ENCODE measurements at regions not wholly inside any gene's neighbourhood (a gene's known extent, or its start where the extent isn't known, plus 50 kb on each side); places are given as distances from the start of the nearest gene placed in this dataset.

DNA sequence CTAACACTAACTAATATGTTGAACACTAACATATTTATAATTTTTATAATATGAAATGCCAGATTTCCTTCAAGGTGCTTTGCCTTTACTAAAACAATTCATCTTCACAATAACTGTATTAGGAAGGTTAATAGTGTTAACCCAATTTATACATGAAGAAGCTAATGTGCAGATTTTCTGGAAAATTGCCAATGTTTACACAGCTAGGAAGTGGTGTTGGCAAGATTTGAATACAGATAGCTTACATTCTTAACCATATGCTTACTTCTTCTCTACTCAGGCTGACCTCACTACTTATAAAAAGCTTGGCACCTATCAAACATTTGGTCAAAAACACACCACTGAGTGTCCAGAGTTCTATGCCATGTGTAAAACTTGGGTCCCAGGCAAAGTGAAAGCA, 445.4 kb upstream of the ITGA1 start:
- no peak overlapping the region for H3K4me3 ChIP-seq (replicated peaks; ENCODE audit: low read depth, low read length)
- TF ChIP-seq, protein P1, sequence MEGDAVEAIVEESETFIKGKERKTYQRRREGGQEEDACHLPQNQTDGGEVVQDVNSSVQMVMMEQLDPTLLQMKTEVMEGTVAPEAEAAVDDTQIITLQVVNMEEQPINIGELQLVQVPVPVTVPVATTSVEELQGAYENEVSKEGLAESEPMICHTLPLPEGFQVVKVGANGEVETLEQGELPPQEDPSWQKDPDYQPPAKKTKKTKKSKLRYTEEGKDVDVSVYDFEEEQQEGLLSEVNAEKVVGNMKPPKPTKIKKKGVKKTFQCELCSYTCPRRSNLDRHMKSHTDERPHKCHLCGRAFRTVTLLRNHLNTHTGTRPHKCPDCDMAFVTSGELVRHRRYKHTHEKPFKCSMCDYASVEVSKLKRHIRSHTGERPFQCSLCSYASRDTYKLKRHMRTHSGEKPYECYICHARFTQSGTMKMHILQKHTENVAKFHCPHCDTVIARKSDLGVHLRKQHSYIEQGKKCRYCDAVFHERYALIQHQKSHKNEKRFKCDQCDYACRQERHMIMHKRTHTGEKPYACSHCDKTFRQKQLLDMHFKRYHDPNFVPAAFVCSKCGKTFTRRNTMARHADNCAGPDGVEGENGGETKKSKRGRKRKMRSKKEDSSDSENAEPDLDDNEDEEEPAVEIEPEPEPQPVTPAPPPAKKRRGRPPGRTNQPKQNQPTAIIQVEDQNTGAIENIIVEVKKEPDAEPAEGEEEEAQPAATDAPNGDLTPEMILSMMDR (IDR thresholded peaks at IDR 0.05; ENCODE audit: low read length, missing control alignments) = no peak
- DNase-seq (ENCODE audit: low read depth) = no peak

DNA sequence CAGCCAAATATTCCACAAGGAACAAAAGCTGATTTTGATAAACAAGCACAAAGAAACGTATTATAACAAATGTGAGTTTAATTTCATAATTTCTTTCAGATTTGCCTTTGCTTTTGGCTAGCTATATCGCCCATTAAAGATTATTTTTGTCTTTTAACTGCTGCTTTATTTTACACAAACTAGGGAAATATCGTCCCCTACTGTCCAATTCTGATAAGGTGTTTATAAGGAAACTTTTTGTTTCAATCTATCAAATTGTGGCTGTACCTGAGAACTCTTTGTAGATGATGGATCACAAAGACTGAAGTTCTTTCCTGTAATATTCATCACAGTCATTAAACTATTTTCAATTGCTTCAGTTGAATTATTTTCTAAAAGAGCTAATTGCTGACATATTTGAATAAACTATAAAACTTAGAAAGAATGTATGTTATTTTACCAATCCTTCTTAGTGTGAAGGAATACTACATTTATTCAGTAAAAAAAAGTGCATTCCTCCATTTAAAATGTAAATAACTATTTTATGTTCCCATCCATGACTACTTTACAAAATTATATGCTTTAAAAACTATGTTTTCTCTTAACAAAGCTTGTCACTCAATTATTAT, 431.3 kb upstream of the ITGA1 start:
- no peak overlapping the region for H3K4me3 ChIP-seq (replicated peaks; ENCODE audit: low read depth, low read length)
- TF ChIP-seq, protein P1 (IDR thresholded peaks at IDR 0.05; ENCODE audit: low read length, missing control alignments) = peak; percentile 56
- DNase-seq (ENCODE audit: low read depth) = peak; percentile 10

DNA sequence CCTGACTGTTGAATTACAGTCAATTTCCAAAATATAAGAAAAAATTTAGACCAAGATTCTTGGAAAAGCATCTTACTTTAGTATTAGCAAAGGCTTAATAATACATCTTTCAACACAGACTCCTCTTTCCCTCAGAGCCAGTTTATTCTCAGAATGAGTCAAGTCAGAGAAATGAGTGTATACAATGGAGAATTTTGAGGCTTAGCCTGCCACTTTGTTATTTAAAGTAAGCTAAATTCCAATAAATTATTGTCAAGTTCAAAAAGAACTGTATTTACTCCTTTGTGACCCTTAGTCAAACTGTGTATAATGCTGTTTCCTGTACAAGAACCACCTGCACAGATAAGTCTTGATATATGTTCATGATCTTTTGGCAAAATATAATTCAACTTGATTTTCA, 428.5 kb upstream of the ITGA1 start:
- TF ChIP-seq, protein P1 (IDR thresholded peaks at IDR 0.05; ENCODE audit: low read length, missing control alignments) = no peak
- no peak for DNase-seq (ENCODE audit: low read depth)
- no peak overlapping the region for H3K4me3 ChIP-seq (replicated peaks; ENCODE audit: low read depth, low read length)

DNA sequence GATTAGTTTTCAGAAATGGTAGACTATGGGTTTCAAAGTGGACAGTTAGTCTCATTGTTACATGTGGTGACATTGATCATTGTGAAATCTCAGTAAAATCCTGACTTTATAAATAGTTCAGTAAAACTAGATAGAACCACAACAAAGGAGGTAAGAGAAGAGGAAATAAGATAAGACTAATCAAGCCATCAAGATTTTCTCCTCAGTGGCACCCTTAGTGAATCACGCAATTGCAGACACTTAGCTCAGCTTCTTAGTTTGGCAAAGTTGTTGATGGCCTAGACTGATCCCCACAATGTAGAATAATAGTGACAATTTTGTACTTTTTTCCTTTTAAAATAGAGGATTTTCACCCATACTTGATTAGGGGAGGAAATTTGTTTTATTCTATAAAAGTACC, 426.7 kb upstream of the ITGA1 start:
- TF ChIP-seq, protein P1 (IDR thresholded peaks at IDR 0.05; ENCODE audit: low read length, missing control alignments) = no peak
- H3K4me3 ChIP-seq (replicated peaks; ENCODE audit: low read depth, low read length) = no peak overlapping the region
- no peak for DNase-seq (ENCODE audit: low read depth)

DNA sequence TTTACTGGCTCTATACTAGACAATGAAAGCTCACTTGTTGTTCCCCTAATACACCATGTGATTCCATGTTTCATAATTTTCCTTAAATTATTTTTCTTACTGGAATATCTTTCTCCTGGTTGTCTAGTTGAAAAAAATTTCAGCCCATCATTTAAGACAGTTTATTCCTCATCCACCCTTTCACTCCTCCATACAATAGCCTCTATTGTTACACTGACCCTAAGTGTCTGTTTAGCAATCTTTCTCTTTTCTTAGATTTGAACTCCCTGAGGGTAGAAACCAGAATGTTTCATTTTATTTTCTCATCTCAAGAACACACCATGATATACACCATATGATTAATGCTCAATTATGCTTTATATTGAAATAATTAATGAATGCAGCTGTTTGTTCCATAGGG, 413.4 kb upstream of the ITGA1 start:
- DNase-seq (ENCODE audit: low read depth) = no peak
- TF ChIP-seq, protein P1 (IDR thresholded peaks at IDR 0.05; ENCODE audit: low read length, missing control alignments) = no peak
- H3K4me3 ChIP-seq (replicated peaks; ENCODE audit: low read depth, low read length) = no peak overlapping the region

DNA sequence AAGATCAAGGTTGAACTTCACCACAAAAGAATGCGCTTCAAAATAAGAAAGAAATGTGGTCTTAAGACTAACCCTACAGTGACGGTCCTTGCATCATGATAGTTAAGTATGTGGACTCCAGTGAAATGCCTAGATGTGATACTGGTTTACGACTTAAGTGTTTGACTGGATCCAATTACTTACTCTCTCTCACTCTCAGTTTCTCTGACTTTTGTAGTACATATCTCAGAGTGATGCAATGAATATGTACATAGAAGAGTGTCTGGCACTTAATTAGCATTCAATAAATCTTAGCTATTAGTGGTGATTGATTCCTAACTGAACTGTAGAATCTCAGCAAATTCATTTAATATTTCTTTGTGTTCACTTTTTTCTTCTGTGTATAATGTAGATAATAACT, 411.7 kb upstream of the ITGA1 start:
- no peak overlapping the region for H3K4me3 ChIP-seq (replicated peaks; ENCODE audit: low read depth, low read length)
- TF ChIP-seq, protein P1 (IDR thresholded peaks at IDR 0.05; ENCODE audit: low read length, missing control alignments) = no peak
- DNase-seq (ENCODE audit: low read depth) = no peak

DNA sequence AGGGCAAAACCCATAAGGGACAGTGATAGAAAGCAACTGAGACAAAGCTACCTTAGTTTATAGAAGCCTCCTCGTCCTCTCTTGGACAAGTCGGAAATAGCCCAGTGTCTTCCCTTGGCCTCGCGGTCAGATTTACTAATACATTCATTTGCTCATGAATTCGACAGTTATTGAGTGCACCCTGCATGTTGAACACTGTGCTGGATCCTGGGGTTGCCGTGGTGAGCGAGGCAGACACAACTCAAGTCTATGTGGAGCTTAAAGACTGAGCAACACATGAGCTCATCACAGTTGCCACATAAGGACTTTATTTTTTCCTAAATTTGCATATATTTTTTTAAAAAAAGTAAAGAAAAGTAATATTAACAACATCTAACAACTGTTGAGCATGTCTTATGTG, 411.1 kb upstream of the ITGA1 start:
- TF ChIP-seq, protein P1 (IDR thresholded peaks at IDR 0.05; ENCODE audit: low read length, missing control alignments) = no peak
- no peak overlapping the region for H3K4me3 ChIP-seq (replicated peaks; ENCODE audit: low read depth, low read length)
- DNase-seq (ENCODE audit: low read depth) = no peak
